SU-DHL-6 (cell line): ENCODE measurements at regions not wholly inside any gene's neighbourhood (a gene's known extent, or its start where the extent isn't known, plus 50 kb on each side); places are given as distances from the start of the nearest gene placed in this dataset.

ENCODE experiments used
- EZH2phosphoT487 ChIP-seq: fragments of 200-600 bp; sonication (generic), shearing (Covaris generic); conservative IDR thresholded peaks from 2 replicates; pipeline ENCODE4 v1.6.1; 2018; ENCODE audit warnings: mild to moderate bottlenecking, antibody characterized with exemption, low read length, moderate library complexity, mixed read lengths
- TF ChIP-seq, protein P1 (sequence below): fragments of 200-600 bp; sonication (generic); IDR thresholded peaks from one replicate; pipeline ENCODE4 v1.5.1; 2017; ENCODE audit warnings: antibody characterized with exemption, mild to moderate bottlenecking, low read length, moderate library complexity; ENCODE audit not compliant: insufficient read depth, poor library complexity, severe bottlenecking

DNA sequence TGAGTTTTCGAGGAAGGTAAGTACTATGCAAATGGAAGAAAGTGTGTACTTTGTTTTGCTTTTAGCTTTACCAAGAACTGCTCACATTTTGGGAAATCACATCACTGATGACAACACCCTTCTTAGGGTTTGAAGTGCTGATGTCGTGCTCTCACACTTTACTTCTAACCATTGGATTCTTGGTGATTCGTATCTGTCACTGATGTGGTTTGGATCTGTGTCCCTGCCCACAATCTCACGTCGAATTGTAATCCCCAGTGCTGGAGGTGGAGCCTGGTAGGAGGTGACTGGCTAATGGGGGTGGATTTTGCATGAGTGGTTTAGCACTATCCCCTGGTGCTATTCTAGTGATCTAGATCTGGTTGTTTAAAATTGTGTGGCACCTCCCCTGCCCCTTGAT, 75.4 kb upstream of the RGMA start:
- TF ChIP-seq, protein P1, sequence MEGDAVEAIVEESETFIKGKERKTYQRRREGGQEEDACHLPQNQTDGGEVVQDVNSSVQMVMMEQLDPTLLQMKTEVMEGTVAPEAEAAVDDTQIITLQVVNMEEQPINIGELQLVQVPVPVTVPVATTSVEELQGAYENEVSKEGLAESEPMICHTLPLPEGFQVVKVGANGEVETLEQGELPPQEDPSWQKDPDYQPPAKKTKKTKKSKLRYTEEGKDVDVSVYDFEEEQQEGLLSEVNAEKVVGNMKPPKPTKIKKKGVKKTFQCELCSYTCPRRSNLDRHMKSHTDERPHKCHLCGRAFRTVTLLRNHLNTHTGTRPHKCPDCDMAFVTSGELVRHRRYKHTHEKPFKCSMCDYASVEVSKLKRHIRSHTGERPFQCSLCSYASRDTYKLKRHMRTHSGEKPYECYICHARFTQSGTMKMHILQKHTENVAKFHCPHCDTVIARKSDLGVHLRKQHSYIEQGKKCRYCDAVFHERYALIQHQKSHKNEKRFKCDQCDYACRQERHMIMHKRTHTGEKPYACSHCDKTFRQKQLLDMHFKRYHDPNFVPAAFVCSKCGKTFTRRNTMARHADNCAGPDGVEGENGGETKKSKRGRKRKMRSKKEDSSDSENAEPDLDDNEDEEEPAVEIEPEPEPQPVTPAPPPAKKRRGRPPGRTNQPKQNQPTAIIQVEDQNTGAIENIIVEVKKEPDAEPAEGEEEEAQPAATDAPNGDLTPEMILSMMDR = no peak
- TF ChIP-seq EZH2phosphoT487 = no peak
